ENCODE measurements at regions not wholly inside any gene's neighbourhood (a gene's known extent, or its start where the extent isn't known, plus 50 kb on each side); places are given as distances from the start of the nearest gene placed in this dataset.

DNA sequence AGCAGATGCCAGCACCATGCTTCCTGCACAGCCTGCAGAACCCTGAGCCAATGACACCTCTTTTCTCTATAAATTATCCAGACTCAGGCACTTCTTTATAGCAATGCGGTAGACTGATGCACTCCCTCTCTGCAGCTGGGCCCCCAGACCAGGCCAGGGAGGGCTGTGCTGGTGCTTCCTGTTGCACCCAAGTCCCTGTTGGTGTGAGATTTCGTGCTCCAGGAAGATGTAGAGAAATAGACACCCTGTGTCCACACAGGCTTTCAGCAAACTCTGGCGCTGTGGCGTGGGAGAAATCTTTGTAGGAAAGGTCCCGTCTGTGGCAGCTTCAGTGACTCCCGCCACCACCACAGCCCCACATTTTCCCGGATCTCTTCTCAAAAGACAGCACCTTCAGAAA, 572.2 kb downstream of the GALR1 start:
- no peak overlapping the region for H3K4me3 ChIP-seq (ENCODE audit: low read depth, low read length)
- TF ChIP-seq, protein P1, sequence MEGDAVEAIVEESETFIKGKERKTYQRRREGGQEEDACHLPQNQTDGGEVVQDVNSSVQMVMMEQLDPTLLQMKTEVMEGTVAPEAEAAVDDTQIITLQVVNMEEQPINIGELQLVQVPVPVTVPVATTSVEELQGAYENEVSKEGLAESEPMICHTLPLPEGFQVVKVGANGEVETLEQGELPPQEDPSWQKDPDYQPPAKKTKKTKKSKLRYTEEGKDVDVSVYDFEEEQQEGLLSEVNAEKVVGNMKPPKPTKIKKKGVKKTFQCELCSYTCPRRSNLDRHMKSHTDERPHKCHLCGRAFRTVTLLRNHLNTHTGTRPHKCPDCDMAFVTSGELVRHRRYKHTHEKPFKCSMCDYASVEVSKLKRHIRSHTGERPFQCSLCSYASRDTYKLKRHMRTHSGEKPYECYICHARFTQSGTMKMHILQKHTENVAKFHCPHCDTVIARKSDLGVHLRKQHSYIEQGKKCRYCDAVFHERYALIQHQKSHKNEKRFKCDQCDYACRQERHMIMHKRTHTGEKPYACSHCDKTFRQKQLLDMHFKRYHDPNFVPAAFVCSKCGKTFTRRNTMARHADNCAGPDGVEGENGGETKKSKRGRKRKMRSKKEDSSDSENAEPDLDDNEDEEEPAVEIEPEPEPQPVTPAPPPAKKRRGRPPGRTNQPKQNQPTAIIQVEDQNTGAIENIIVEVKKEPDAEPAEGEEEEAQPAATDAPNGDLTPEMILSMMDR (conservative IDR thresholded peaks at IDR 0.05; ENCODE audit: low read depth, low read length): no peak
- no peak for DNase-seq (ENCODE audit: low read depth)

DNA sequence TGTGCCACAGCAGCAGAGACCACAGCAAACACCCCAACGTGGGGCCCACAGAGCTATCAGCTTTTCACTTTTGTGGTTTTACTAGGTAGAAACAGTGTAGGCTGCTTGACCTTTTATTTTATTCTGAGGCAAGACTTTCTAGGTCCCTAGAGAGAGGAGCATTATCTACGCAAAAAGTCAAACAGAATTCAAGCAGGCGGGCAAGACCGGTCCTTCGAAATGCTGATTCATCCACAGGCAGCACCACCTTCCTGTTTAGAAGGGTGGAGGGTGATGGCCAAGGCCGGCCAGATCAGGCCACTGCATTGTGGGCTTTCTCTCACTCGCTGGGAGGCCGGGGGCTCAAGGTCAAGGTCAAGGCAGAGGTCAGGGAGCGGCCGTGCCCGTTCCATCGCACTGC, 573.0 kb downstream of the GALR1 start:
- TF ChIP-seq, protein P1 (conservative IDR thresholded peaks at IDR 0.05; ENCODE audit: low read depth, low read length): no peak
- no peak overlapping the region for H3K4me3 ChIP-seq (ENCODE audit: low read depth, low read length)
- DNase-seq (ENCODE audit: low read depth): no peak

DNA sequence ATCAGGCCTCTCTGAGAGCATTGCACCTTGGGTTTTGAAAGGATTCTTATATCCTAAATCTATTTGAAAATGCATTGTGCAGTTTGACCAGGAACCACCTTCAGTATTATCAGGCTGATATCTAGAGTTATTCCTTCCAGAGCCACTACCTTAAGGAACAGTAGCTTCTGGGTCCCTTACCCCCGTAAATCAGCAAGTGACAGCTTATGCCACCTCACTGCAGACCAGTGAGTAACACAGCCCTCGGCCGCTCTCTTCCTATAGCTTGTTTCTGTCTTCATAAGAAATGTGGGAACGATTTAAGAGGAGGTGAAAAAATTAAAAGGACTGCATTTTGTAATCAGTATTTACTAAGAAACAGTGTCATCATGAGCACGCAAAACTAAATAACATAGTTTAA, 584.2 kb downstream of the GALR1 start:
- no peak for DNase-seq (ENCODE audit: low read depth)
- no peak overlapping the region for H3K4me3 ChIP-seq (ENCODE audit: low read depth, low read length)
- TF ChIP-seq, protein P1 (conservative IDR thresholded peaks at IDR 0.05; ENCODE audit: low read depth, low read length): no peak

DNA sequence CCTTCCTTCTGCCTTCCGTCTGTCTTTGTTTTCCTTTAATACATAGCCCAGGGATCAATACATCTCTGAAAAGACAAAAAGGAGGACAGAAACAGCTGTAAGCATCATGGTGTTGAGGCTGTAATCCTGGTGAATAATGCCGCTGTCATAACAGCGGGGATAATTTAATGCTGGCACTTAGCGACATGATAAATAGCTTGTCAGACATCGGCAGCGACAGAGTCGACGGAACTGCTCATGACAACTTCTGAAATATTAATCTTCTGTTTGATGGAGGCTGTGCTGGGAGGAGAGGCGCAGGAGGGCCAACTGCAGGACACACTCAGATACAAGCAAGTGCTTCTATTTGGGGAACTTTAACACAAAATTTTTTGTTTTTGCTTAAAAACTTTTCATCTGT, 602.2 kb downstream of the GALR1 start:
- DNase-seq (ENCODE audit: low read depth): no peak
- H3K4me3 ChIP-seq (ENCODE audit: low read depth, low read length): no peak overlapping the region
- TF ChIP-seq, protein P1 (conservative IDR thresholded peaks at IDR 0.05; ENCODE audit: low read depth, low read length): no peak

DNA sequence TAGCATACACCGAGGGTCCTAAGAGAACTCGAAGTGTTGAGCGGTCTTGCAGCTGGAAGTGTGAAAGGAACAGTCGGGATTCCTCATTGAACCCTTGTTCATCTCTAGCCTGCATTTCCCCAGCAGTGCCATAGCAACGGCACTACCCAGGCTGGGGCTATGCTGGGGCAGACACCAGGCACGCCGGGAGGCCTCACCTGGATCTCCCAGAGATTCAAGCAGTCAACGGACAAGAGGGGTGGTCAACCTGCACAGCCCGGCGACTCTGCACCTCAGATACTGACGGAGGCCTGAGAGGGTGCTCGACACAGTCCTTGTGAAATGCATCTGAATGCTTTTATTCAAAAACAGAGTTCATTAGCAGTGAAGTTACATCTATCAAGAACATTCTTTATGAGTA, 604.2 kb downstream of the GALR1 start:
- no peak for DNase-seq (ENCODE audit: low read depth)
- TF ChIP-seq, protein P1 (conservative IDR thresholded peaks at IDR 0.05; ENCODE audit: low read depth, low read length): no peak
- no peak overlapping the region for H3K4me3 ChIP-seq (ENCODE audit: low read depth, low read length)

DNA sequence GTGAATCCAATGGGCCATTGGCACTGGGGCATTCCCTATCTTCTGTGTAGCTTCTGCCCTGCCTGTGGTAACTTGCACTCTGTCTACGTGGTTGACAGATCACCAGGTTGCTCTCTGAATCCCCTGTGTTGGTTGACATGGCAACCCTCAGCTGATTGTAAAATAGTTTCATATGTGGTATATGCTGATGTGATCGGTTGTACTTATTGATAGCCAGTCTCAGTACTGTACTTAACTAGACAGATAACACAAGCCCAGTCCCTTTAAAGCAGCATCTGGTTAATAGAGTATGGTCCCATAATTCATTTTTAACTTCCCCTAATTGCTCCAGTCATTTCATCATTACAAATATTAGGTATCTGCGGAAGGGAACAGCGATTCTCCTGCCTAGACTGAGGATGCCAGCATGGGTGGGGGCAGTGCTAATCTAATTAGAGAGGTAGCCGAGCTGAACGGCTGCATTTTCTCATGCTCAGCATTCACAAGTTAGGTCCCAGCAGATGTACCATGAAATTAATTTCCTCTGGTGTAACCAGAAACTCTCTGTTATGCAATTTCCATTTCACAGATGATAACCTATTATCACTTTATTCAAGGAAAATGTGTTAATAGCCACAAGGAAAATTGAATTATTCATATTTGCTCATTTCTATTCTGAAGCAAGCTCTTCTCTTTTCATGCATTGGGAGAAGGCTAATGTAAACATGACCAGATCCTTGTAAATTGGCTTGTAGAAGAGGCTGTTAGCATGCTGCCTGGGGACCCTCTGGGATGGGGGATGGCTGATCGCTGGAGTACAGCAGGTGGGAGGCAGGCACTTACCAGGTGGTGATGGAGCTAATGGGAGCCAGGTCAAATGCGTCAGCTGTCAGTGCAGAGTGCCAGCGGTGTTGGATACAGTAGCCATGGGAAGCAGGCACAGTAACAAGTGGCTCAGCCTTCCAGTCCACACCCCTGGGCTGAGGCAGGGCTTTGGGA, 608.3 kb downstream of the GALR1 start:
- no peak for DNase-seq (ENCODE audit: low read depth)
- TF ChIP-seq, protein P1 (conservative IDR thresholded peaks at IDR 0.05; ENCODE audit: low read depth, low read length): no peak
- H3K4me3 ChIP-seq (ENCODE audit: low read depth, low read length): no peak overlapping the region

DNA sequence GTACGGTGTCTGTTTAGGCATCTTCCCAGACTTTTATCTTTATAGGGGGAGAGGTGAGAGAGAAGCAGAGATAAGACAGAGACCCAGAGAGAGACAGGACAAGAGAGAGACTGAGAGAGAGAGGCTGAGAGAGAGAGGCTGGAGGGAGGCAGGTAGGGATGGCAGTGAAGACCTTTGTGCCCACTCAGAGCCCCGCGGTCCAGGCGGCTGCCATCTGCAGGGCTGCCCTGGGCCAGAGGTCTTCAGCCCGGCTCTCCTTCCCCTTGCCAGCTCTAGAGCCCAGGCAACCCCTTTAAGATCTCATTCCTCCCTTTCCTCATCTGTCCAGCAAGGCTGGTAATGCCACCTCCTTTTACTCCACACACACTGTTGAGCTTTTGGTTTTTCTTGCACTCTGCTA, 610.0 kb downstream of the GALR1 start:
- DNase-seq (ENCODE audit: low read depth): no peak
- H3K4me3 ChIP-seq (ENCODE audit: low read depth, low read length): no peak overlapping the region
- TF ChIP-seq, protein P1 (conservative IDR thresholded peaks at IDR 0.05; ENCODE audit: low read depth, low read length): no peak
